HEK293T (cell line): ENCODE measurements at regions not wholly inside any gene's neighbourhood (a gene's known extent, or its start where the extent isn't known, plus 50 kb on each side); places are given as distances from the start of the nearest gene placed in this dataset.

Source experiments
- CTCF ChIA-PET: fragments of 350-600 bp; formaldehyde crosslinking; extraction: SDS; loops from one replicate; lab custom pipeline; 2021; ENCODE audit warnings: antibody characterized with exemption, inconsistent platforms; lab: Yijun Ruan, JAX
- POLR2A ChIA-PET: fragments of 350-600 bp; formaldehyde crosslinking; extraction: SDS; loops from one replicate; lab custom pipeline; 2020; ENCODE audit warnings: antibody characterized with exemption, inconsistent platforms; lab: Yijun Ruan, JAX
- DNase-seq: peaks from one replicate; pipeline ENCODE4 v3.0.0; 2012; ENCODE audit warnings: mixed read lengths; ENCODE audit errors: extremely low spot score
- ARNT ChIP-seq: fragments of 450-650 bp; IDR thresholded peaks from 2 replicates; pipeline ENCODE4 v1.6.1; 2017; ENCODE audit warnings: mild to moderate bottlenecking
- BHLHE40 ChIP-seq: fragments of 450-650 bp; IDR thresholded peaks from 2 replicates; pipeline ENCODE4 v1.6.1; 2016; ENCODE audit warnings: mild to moderate bottlenecking, moderate library complexity, borderline replicate concordance
- CTBP1 ChIP-seq: fragments of 450-650 bp; IDR thresholded peaks from 2 replicates; pipeline ENCODE4 v1.6.1; 2016; ENCODE audit warnings: borderline replicate concordance
- ELF4 ChIP-seq: fragments of 450-650 bp; IDR thresholded peaks from 2 replicates; pipeline ENCODE4 v1.6.1; 2017; ENCODE audit warnings: antibody characterized with exemption
- FOXA1 ChIP-seq: fragments of 450-650 bp; IDR thresholded peaks from 2 replicates; pipeline ENCODE4 v1.6.1; 2016; ENCODE audit warnings: mild to moderate bottlenecking
- FOXK2 ChIP-seq: fragments of 450-650 bp; IDR thresholded peaks from 2 replicates; pipeline ENCODE4 v1.6.1; 2016; ENCODE audit warnings: mild to moderate bottlenecking
- FOXM1 ChIP-seq: fragments of 450-650 bp; IDR thresholded peaks from 2 replicates; pipeline ENCODE4 v1.6.1; 2017; ENCODE audit warnings: mild to moderate bottlenecking, borderline replicate concordance
- HDGF ChIP-seq: fragments of 450-650 bp; IDR thresholded peaks from 2 replicates; pipeline ENCODE4 v1.6.1; 2017; ENCODE audit warnings: antibody characterized with exemption, borderline replicate concordance
- L3MBTL2 ChIP-seq: fragments of 450-650 bp; conservative IDR thresholded peaks from 2 replicates; pipeline ENCODE4 v1.6.1; 2016; ENCODE audit warnings: mild to moderate bottlenecking
- LEF1 ChIP-seq: fragments of 450-650 bp; IDR thresholded peaks from 2 replicates; pipeline ENCODE4 v1.6.1; 2017; ENCODE audit warnings: mild to moderate bottlenecking, borderline replicate concordance
- NFRKB ChIP-seq: fragments of 450-650 bp; IDR thresholded peaks from 2 replicates; pipeline ENCODE4 v1.6.1; 2016; ENCODE audit warnings: mild to moderate bottlenecking, moderate library complexity
- SP1 ChIP-seq: fragments of 450-650 bp; IDR thresholded peaks from 2 replicates; pipeline ENCODE4 v1.6.1; 2017
- SUZ12 ChIP-seq: fragments of 450-650 bp; IDR thresholded peaks from 2 replicates; pipeline ENCODE4 v1.6.1; 2016; ENCODE audit warnings: mild to moderate bottlenecking
- TARDBP ChIP-seq: fragments of 450-650 bp; IDR thresholded peaks from 2 replicates; pipeline ENCODE4 v1.6.1; 2016
- ZNF384 ChIP-seq: fragments of 450-650 bp; IDR thresholded peaks from 2 replicates; pipeline ENCODE4 v1.6.1; 2016
- TF ChIP-seq, protein P1 (sequence below): fragments of 450-650 bp; IDR thresholded peaks from 2 replicates; pipeline ENCODE4 v1.6.1; 2016

DNA sequence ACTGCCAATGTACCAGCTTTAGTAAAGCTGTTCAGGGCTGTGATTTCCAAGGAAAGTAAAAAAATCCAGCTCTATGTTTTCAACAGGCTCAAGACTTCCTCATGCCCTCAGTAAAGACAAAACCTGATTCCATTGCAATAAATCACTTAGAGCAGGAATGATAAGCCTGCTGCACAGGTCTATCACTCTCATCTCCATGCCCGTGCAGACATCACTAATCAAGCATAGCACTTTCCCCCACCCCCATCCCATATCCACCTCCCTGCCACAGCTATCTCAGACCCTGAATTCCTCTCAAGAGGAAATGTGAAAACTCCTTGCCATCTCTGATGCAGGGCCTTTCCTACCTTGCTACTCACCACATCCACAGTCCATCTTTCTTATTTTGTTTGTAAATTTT lies 554.9 kb downstream of the MAFB start:
- POLR2A ChIA-PET: no interaction called here
- DNase-seq: no peak
- TF ChIP-seq SP1 (no peak), BHLHE40 (no peak), NFRKB (no peak), FOXK2 (no peak), L3MBTL2 (no peak), LEF1 (no peak), ZNF384 (no peak), HDGF (no peak), FOXA1 (no peak), FOXM1 (no peak), CTBP1 (no peak), ARNT (no peak), ELF4 (no peak), SUZ12 (no peak), TARDBP (no peak)
- TF ChIP-seq, protein P1, sequence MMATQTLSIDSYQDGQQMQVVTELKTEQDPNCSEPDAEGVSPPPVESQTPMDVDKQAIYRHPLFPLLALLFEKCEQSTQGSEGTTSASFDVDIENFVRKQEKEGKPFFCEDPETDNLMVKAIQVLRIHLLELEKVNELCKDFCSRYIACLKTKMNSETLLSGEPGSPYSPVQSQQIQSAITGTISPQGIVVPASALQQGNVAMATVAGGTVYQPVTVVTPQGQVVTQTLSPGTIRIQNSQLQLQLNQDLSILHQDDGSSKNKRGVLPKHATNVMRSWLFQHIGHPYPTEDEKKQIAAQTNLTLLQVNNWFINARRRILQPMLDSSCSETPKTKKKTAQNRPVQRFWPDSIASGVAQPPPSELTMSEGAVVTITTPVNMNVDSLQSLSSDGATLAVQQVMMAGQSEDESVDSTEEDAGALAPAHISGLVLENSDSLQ: no peak
- CTCF ChIA-PET: no interaction called here

- ChIA-PET CTCF (interaction anchor here (0.7 kb wide), 1 partner anchor 838 kb away, joined by 3 read pairs; no protein-coding TSS in a partner anchor), POLR2A (no interaction called here)
- no peak for TF ChIP-seq BHLHE40
- no peak for DNase-seq
These were observed 568.2 kb downstream of the MAFB start for GRCh38 chr20:40120827-40121226.

DNA sequence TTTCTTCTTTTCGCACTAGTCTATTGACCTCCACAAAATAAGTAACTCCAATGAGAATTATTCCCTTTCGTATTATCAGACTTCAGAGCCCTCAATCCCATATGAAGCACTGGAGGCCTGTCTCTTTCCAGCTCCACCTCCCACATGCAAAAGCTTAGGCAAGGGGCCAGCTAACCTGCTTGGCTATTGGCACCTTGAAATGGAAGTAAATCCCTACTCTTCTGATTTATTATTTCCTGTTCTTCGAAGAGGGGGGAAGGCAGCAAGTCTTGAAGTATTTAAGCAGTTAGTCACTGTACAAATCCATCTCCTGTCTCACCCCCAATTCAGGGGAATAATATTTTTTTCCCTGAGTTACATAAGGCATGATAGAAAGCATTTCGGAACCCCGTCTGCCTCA lies 577.8 kb downstream of the MAFB start:
- ChIA-PET POLR2A (no interaction called here), CTCF (no interaction called here)
- TF ChIP-seq TARDBP (no peak), FOXK2 (no peak)
- no peak for DNase-seq

DNA sequence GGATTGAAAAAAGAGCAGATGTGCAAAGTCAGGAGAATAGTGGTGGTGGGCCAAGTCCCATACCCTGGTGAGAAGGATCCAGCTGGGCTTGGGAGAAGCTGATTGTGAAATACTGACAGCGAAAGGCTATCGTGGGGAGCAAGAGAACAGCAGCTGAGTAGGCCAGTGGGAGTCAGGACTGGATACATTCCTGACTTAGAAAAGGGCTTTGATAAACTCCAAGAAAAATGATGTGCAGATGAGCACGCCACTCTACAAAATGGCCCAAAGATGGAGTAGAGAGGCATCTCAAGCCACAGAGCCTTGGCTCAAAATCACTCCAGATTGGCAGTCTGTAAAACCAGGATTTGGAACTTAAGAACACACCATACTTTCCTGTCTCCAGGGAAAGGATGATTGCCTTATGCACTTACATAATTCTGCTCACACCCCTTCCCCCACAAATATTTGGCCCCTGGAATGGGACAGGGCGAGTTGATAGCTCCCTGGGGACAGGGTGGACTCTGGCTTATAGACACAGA lies 578.7 kb downstream of the MAFB start:
- TF ChIP-seq HDGF (no peak), SP1 (no peak), CTBP1 (no peak), BHLHE40 (no peak), ARNT (no peak), TARDBP (no peak), ELF4 (no peak), L3MBTL2 (no peak), FOXK2 (no peak), FOXA1 (no peak), NFRKB (no peak), ZNF384 (no peak), FOXM1 (no peak), LEF1 (no peak)
- TF ChIP-seq, protein P1: no peak
- ChIA-PET POLR2A (no interaction called here), CTCF (no interaction called here)
- DNase-seq: no peak

GRCh38 chr20:40109136-40109535 lies 579.9 kb downstream of the MAFB start:
- DNase-seq: no peak
- TF ChIP-seq BHLHE40 (no peak), ARNT (no peak), SUZ12 (no peak), LEF1 (no peak), FOXK2 (no peak), HDGF (no peak), L3MBTL2 (no peak)
- TF ChIP-seq, protein P1: no peak
- ChIA-PET POLR2A (no interaction called here), CTCF (no interaction called here)

- no peak for TF ChIP-seq BHLHE40
- TF ChIP-seq ZNF384: no peak
- no peak for TF ChIP-seq SP1
- ChIA-PET POLR2A (no interaction called here), CTCF (no interaction called here)
- no peak for DNase-seq
These were observed 580.7 kb downstream of the MAFB start for GRCh38 chr20:40108321-40108720.

GRCh38 chr20:40104959-40105358 lies 584.1 kb downstream of the MAFB start:
- POLR2A ChIA-PET: no interaction called here
- CTCF ChIA-PET: no interaction called here

More at GRCh38 chr20:40104959-40105358, 584.1 kb downstream of the MAFB start:
- TF ChIP-seq FOXM1 (no peak), HDGF (no peak), L3MBTL2 (no peak), BHLHE40 (no peak)
- DNase-seq: no peak
